Stimulated activated CD8-positive, alpha-beta memory T cell treated with anti-CD3 and anti-CD28 coated beads, Interleukin-7, amount 100 ng/mL, for 48 hours (primary cell): ENCODE measurements at regions not wholly inside any gene's neighbourhood (a gene's known extent, or its start where the extent isn't known, plus 50 kb on each side); places are given as distances from the start of the nearest gene placed in this dataset.
"Not testable (repeated sequence)": the region's sequence is repeated elsewhere in the genome, so short reads cannot be mapped to it uniquely, and the experiment has no call there.

Experiments
- DNase-seq, 2 donors: peaks; one replicate each; pipeline ENCODE4 v3.0.0-alpha.2; 2020; ENCODE audit warnings: low read depth in 1 of 2; ENCODE audit errors: extremely low read depth in 1 of 2

- no peak for DNase-seq
These were observed 139.0 kb upstream of the LRIG3 start for GRCh38 chr12:59059088-59059935.

GRCh38 chr12:59056966-59057365 is 136.7 kb upstream of the LRIG3 start:
- DNase-seq, result no peak

GRCh38 chr12:59055204-59055860 is 135.0 kb upstream of the LRIG3 start:
- DNase-seq, result no peak

GRCh38 chr12:59053266-59053899 is 133.1 kb upstream of the LRIG3 start:
- not testable (repeated sequence) for DNase-seq

- no peak for DNase-seq
These were observed 126.6 kb upstream of the LRIG3 start for GRCh38 chr12:59046763-59047534.

GRCh38 chr12:59044791-59045190 is 124.5 kb upstream of the LRIG3 start:
- no peak for DNase-seq

- DNase-seq, result no peak
These were observed 121.2 kb upstream of the LRIG3 start for GRCh38 chr12:59041241-59042121.

- DNase-seq, result no peak
These were observed 120.4 kb upstream of the LRIG3 start for GRCh38 chr12:59040656-59041055.

GRCh38 chr12:59040043-59040442 is 119.7 kb upstream of the LRIG3 start:
- no peak for DNase-seq

GRCh38 chr12:59039005-59039404 is 118.7 kb upstream of the LRIG3 start:
- no peak for DNase-seq

GRCh38 chr12:59036973-59037762 is 116.9 kb upstream of the LRIG3 start:
- no peak for DNase-seq

GRCh38 chr12:59036347-59036746 is 116.0 kb upstream of the LRIG3 start:
- DNase-seq, result no peak

GRCh38 chr12:59031313-59031712 is 111.0 kb upstream of the LRIG3 start:
- no peak for DNase-seq

GRCh38 chr12:59030415-59030814 is 110.1 kb upstream of the LRIG3 start:
- DNase-seq, result no peak

- DNase-seq, result no peak
These were observed 106.9 kb upstream of the LRIG3 start for GRCh38 chr12:59027199-59027598.

GRCh38 chr12:59023861-59024424 is 103.6 kb upstream of the LRIG3 start:
- DNase-seq, result no peak

GRCh38 chr12:59020073-59020946 is 100.0 kb upstream of the LRIG3 start:
- no peak for DNase-seq

GRCh38 chr12:59014885-59015284 is 94.6 kb upstream of the LRIG3 start:
- no peak for DNase-seq
